ENCODE measurements at regions not wholly inside any gene's neighbourhood (a gene's known extent, or its start where the extent isn't known, plus 50 kb on each side); places are given as distances from the start of the nearest gene placed in this dataset.
A peak's percentile ranks its signal among the peaks of the same experiment; 100 is the strongest.

GRCh38 chr6:188821-189655, 103.2 kb upstream of the DUSP22 start:
- Histone ChIP-seq H3K4me1 (ENCODE audit: control extremely low read depth in 1 of 4, control insufficient read depth in 4 of 4, insufficient read depth in 4 of 4, low read length in 3 of 4) (peaks cover 2 to 19% (median 7%) of the 10 kb centered on the region in 4 experiments), H3K27me3 (replicated peaks in 2 of 5; ENCODE audit: control insufficient read depth in 4 of 5, insufficient read depth in 5 of 5, low read length in 4 of 5) (no peaks in the 10 kb centered on the region), H3K36me3 (ENCODE audit: control insufficient read depth in 4 of 4, insufficient read depth in 4 of 4, low read length in 3 of 4) (no peaks in the 10 kb centered on the region), H3K9me3 (ENCODE audit: control extremely low read depth in 1 of 5, control insufficient read depth in 4 of 5, insufficient read depth in 2 of 5, low read depth in 1 of 5, low read length in 4 of 5) (no peaks in the 10 kb centered on the region), H3K27ac (ENCODE audit: insufficient read depth in 1 of 2, low read depth in 1 of 2, low read length in 2 of 2, poor library complexity in 1 of 2, severe bottlenecking in 2 of 2) (no peak overlapping the region), H3K4me3 (ENCODE audit: control insufficient read depth in 1 of 7, extremely low read depth in 1 of 7, insufficient read depth in 4 of 7, low read depth in 2 of 7, low read length in 6 of 7) (no peak overlapping the region)
- ChIA-PET POLR2A (no interaction called here), CTCF (interaction anchor here (0.7 to 10.3 kb wide), 26 partner anchors 9 to 1237 kb away, joined by 3 to 114 read pairs (median 4); partner anchors contain the start of gene IRF4)
- 56% methylated on average over 11 of the region's 13 CpGs for WGBS (ENCODE audit: insufficient coverage)
- DNase-seq, result peak; percentile 71 to 85 (median 79)

DNA sequence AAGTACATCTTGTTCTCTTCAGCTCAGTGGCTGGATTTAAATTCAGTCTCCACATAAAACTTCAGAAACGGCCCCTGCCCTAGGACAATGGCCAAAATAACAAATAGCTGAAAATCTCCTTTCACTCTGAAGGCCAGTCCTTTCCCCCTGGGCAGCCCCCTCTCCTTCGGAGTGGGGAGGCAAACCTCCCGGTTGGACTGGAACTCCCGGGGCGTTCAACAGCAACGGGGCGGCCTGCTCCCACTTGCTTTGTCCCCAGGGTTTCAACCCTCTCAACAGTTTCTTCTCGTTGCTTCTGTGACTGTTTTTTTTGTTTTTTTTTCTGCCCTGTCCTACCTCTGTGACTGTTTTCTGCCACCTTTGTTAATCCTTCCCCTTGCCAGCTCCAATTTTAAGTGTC, 102.6 kb upstream of the DUSP22 start:
- ChIA-PET POLR2A (no interaction called here), CTCF (interaction anchor here (0.7 to 10.3 kb wide), 16 partner anchors 9 to 516 kb away, joined by 3 to 114 read pairs (median 5); no protein-coding TSS in a partner anchor)
- 93% methylated on average over 7 of the region's 8 CpGs for WGBS (ENCODE audit: insufficient coverage)

GRCh38 chr6:190596-191395, 101.5 kb upstream of the DUSP22 start:
- H3K9me3 ChIP-seq (ENCODE audit: control extremely low read depth in 1 of 5, control insufficient read depth in 4 of 5, insufficient read depth in 2 of 5, low read depth in 1 of 5, low read length in 4 of 5), result no peaks in the 10 kb centered on the region
- no peak overlapping the region for H3K27ac ChIP-seq (ENCODE audit: insufficient read depth in 1 of 2, low read depth in 1 of 2, low read length in 2 of 2, poor library complexity in 1 of 2, severe bottlenecking in 2 of 2)
- H3K36me3 ChIP-seq (ENCODE audit: control insufficient read depth in 4 of 4, insufficient read depth in 4 of 4, low read length in 3 of 4), result no peaks in the 10 kb centered on the region
- H3K4me1 ChIP-seq (ENCODE audit: control extremely low read depth in 1 of 4, control insufficient read depth in 4 of 4, insufficient read depth in 4 of 4, low read length in 3 of 4), result peaks cover 6 to 20% (median 14%) of the 10 kb centered on the region in 4 experiments
- no peaks in the 10 kb centered on the region for H3K27me3 ChIP-seq (replicated peaks in 2 of 5; ENCODE audit: control insufficient read depth in 4 of 5, insufficient read depth in 5 of 5, low read length in 4 of 5)
- WGBS (ENCODE audit: insufficient coverage), result 100% methylated on average over 9 of the region's 11 CpGs
- CTCF ChIA-PET, result interaction anchor here (1.3 to 10.3 kb wide), 8 partner anchors 8 to 369 kb away, joined by 4 to 114 read pairs (median 5); no protein-coding TSS in a partner anchor
- POLR2A ChIA-PET, result no interaction called here
- no peak overlapping the region for H3K4me3 ChIP-seq (ENCODE audit: control insufficient read depth in 1 of 7, extremely low read depth in 1 of 7, insufficient read depth in 4 of 7, low read depth in 2 of 7, low read length in 6 of 7)
- peak in 1 of 3 donors; percentile 16 for DNase-seq

More for the DNA sequence above, 102.6 kb upstream of the DUSP22 start:
- Histone ChIP-seq H3K27ac (ENCODE audit: insufficient read depth in 1 of 2, low read depth in 1 of 2, low read length in 2 of 2, poor library complexity in 1 of 2, severe bottlenecking in 2 of 2) (no peak overlapping the region), H3K4me1 (ENCODE audit: control extremely low read depth in 1 of 4, control insufficient read depth in 4 of 4, insufficient read depth in 4 of 4, low read length in 3 of 4) (peaks cover 6 to 17% (median 10%) of the 10 kb centered on the region in 4 experiments), H3K27me3 (replicated peaks in 2 of 5; ENCODE audit: control insufficient read depth in 4 of 5, insufficient read depth in 5 of 5, low read length in 4 of 5) (no peaks in the 10 kb centered on the region), H3K9me3 (ENCODE audit: control extremely low read depth in 1 of 5, control insufficient read depth in 4 of 5, insufficient read depth in 2 of 5, low read depth in 1 of 5, low read length in 4 of 5) (no peaks in the 10 kb centered on the region), H3K4me3 (ENCODE audit: control insufficient read depth in 1 of 7, extremely low read depth in 1 of 7, insufficient read depth in 4 of 7, low read depth in 2 of 7, low read length in 6 of 7) (no peak overlapping the region), H3K36me3 (ENCODE audit: control insufficient read depth in 4 of 4, insufficient read depth in 4 of 4, low read length in 3 of 4) (no peaks in the 10 kb centered on the region)
- DNase-seq, result no peak

DNA sequence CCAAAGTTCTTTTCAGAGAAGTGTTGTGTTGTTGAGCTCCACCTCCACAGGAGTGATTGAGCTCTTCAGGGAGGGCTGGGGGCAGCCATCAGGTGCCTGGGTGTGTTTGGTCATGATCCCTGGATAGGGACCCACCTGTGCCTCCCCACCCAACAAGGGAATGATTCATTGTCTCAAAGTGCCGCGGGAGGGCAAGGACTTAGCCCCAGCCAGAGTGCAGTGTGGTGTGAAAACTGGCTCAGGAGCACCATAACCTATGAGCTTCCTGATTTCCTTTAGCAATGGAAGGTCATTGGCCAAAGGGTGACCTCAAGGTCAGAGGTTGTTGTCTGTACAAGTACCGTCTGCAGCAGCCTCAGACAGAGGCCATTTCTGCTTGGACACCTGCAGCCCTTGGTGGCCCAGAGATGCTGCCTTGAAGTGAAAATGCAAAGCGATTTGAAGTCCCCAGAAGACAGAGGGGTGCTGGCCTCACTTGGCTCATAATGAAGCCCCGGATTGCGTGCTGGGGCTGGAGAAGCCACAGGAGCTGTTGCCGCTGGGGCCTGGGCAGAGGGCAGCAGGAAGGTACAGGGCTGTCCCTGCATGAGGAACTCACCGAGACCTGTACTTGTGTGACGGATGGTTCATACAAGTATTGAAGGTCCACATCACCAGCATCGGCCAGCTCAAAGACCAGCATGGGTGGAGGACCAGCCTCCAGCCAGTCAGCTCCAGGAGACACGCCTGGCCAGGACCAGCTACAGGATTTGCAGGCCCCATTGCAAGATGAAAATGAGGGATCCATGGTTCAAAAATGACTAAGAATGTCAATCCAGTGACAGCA, 100.6 kb upstream of the DUSP22 start:
- H3K9me3 ChIP-seq (ENCODE audit: control extremely low read depth in 1 of 5, control insufficient read depth in 4 of 5, insufficient read depth in 2 of 5, low read depth in 1 of 5, low read length in 4 of 5), result no peaks in the 10 kb centered on the region
- H3K4me1 ChIP-seq (ENCODE audit: control extremely low read depth in 1 of 4, control insufficient read depth in 4 of 4, insufficient read depth in 4 of 4, low read length in 3 of 4), result peaks cover 6 to 25% (median 17%) of the 10 kb centered on the region in 4 experiments
- ChIA-PET POLR2A (no interaction called here), CTCF (interaction anchor here (1.5 to 10.3 kb wide), 5 partner anchors 9 to 217 kb away, joined by 4 to 114 read pairs (median 7); no protein-coding TSS in a partner anchor)
- 90% methylated on average over 11 of the region's 11 CpGs for WGBS (ENCODE audit: insufficient coverage)
- H3K4me3 ChIP-seq (ENCODE audit: control insufficient read depth in 1 of 7, extremely low read depth in 1 of 7, insufficient read depth in 4 of 7, low read depth in 2 of 7, low read length in 6 of 7), result no peak overlapping the region
- H3K27me3 ChIP-seq (replicated peaks in 2 of 5; ENCODE audit: control insufficient read depth in 4 of 5, insufficient read depth in 5 of 5, low read length in 4 of 5), result no peaks in the 10 kb centered on the region
- no peaks in the 10 kb centered on the region for H3K36me3 ChIP-seq (ENCODE audit: control insufficient read depth in 4 of 4, insufficient read depth in 4 of 4, low read length in 3 of 4)
- H3K27ac ChIP-seq (ENCODE audit: insufficient read depth in 1 of 2, low read depth in 1 of 2, low read length in 2 of 2, poor library complexity in 1 of 2, severe bottlenecking in 2 of 2), result no peak overlapping the region
- no peak for DNase-seq

DNA sequence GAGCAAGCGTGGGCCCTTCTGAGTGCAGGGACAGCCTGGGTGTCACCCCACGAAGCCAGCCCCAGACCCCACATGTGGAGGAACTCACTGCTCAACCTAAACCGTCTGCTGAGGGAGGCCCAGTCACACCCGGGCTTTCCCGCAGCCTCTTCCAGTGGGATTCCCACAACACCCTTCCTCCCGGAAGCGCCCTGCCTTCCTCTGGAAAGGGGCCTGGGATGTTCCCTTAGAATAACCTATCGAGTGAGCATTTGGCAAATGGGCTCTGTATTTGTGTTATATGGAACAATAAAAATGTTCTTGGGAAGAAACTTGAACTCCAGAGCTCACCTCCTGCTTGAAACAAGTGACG, 100.0 kb upstream of the DUSP22 start:
- no peak for DNase-seq
- H3K4me3 ChIP-seq (ENCODE audit: control insufficient read depth in 1 of 7, extremely low read depth in 1 of 7, insufficient read depth in 4 of 7, low read depth in 2 of 7, low read length in 6 of 7), result no peak overlapping the region
- H3K27me3 ChIP-seq (replicated peaks in 2 of 5; ENCODE audit: control insufficient read depth in 4 of 5, insufficient read depth in 5 of 5, low read length in 4 of 5), result no peaks in the 10 kb centered on the region
- no peaks in the 10 kb centered on the region for H3K36me3 ChIP-seq (ENCODE audit: control insufficient read depth in 4 of 4, insufficient read depth in 4 of 4, low read length in 3 of 4)
- peaks cover 6 to 25% (median 17%) of the 10 kb centered on the region in 4 experiments for H3K4me1 ChIP-seq (ENCODE audit: control extremely low read depth in 1 of 4, control insufficient read depth in 4 of 4, insufficient read depth in 4 of 4, low read length in 3 of 4)
- ChIA-PET CTCF (interaction anchor here (1.7 to 10.3 kb wide), 3 partner anchors 9 to 217 kb away, joined by 7 to 114 read pairs (median 18); no protein-coding TSS in a partner anchor), POLR2A (no interaction called here)
- no peaks in the 10 kb centered on the region for H3K9me3 ChIP-seq (ENCODE audit: control extremely low read depth in 1 of 5, control insufficient read depth in 4 of 5, insufficient read depth in 2 of 5, low read depth in 1 of 5, low read length in 4 of 5)
- H3K27ac ChIP-seq (ENCODE audit: insufficient read depth in 1 of 2, low read depth in 1 of 2, low read length in 2 of 2, poor library complexity in 1 of 2, severe bottlenecking in 2 of 2), result no peak overlapping the region
- WGBS (ENCODE audit: insufficient coverage), result 90% methylated on average over 7 of the region's 9 CpGs

DNA sequence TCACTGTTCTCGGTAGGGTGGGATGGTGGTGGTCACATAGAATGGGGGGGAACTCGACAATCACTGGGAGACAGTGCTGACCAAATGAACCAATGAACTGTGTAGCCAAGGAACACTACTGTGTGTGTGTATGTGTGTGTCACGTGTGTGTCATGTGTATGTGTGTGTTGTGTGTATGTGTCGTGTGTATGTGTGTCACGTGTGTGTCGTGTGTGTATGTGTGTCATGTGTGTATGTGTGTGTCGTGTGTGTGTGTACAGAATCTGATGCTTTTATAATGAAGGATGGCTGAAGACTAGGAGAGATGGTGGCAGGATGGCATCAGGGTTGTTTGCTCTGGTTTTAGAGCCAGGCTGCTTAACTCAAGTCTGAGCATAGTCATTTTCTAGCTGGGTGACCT, 99.1 kb upstream of the DUSP22 start:
- no peak overlapping the region for H3K27ac ChIP-seq (ENCODE audit: insufficient read depth in 1 of 2, low read depth in 1 of 2, low read length in 2 of 2, poor library complexity in 1 of 2, severe bottlenecking in 2 of 2)

More for the DNA sequence above, 99.1 kb upstream of the DUSP22 start:
- ChIA-PET POLR2A (no interaction called here), CTCF (interaction anchor here (10.3 kb wide), 1 partner anchor 216 kb away, joined by 114 read pairs; no protein-coding TSS in a partner anchor)
- WGBS (ENCODE audit: insufficient coverage), result 89% methylated on average over 5 of the region's 7 CpGs
- Histone ChIP-seq H3K36me3 (ENCODE audit: control insufficient read depth in 4 of 4, insufficient read depth in 4 of 4, low read length in 3 of 4) (no peaks in the 10 kb centered on the region), H3K27me3 (replicated peaks in 2 of 5; ENCODE audit: control insufficient read depth in 4 of 5, insufficient read depth in 5 of 5, low read length in 4 of 5) (no peaks in the 10 kb centered on the region), H3K4me1 (ENCODE audit: control extremely low read depth in 1 of 4, control insufficient read depth in 4 of 4, insufficient read depth in 4 of 4, low read length in 3 of 4) (peaks cover 6 to 25% (median 17%) of the 10 kb centered on the region in 4 experiments), H3K4me3 (ENCODE audit: control insufficient read depth in 1 of 7, extremely low read depth in 1 of 7, insufficient read depth in 4 of 7, low read depth in 2 of 7, low read length in 6 of 7) (no peak overlapping the region), H3K9me3 (ENCODE audit: control extremely low read depth in 1 of 5, control insufficient read depth in 4 of 5, insufficient read depth in 2 of 5, low read depth in 1 of 5, low read length in 4 of 5) (no peaks in the 10 kb centered on the region)
- DNase-seq, result no peak

All from common myeloid progenitor, CD34-positive (primary cell).